ENCODE measurements at regions not wholly inside any gene's neighbourhood (a gene's known extent, or its start where the extent isn't known, plus 50 kb on each side); places are given as distances from the start of the nearest gene placed in this dataset.

DNA sequence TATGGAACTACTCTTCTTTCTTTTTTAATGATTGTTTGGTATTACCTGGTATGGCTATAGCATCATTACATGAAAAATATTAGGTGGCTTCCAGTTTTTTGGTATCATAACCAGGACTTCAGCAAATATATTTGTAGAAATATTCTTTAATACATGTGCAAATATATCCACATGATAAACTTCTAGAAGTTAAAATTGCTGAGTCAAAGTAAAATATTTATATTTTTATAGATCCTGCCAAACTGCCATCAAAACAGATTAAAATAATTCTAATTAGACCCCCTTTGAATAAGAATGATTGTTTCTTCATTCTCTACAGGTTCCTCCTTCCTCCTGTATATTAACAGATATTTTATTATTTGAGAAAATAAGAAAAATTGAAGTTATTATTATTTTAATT lies 708.5 kb upstream of the INTU start:
- TF ChIP-seq GATA2 (IDR thresholded peaks at IDR 0.05; ENCODE audit: low read depth, low read length) (no peak), GATA3 (IDR thresholded peaks at IDR 0.05; ENCODE audit: low read depth, low read length) (no peak)

Measured in SH-SY5Y (cell line).